Dendritic cell treated with granulocyte-macrophage colony-stimulating factor and Interleukin-4, amounts not matched to agents 40 ng/mL and 50 ng/mL, for 4 days (primary cell): ENCODE measurements at regions not wholly inside any gene's neighbourhood (a gene's known extent, or its start where the extent isn't known, plus 50 kb on each side); places are given as distances from the start of the nearest gene placed in this dataset.

Source experiments
- H3K27ac Mint-ChIP-seq: one replicate; pipeline ENCODE4 v1.8.0; 2022; ENCODE audit warnings: mild to moderate bottlenecking, mixed read lengths
- H3K27me3 Mint-ChIP-seq: one replicate; pipeline ENCODE4 v1.8.0; 2022; ENCODE audit warnings: mild to moderate bottlenecking, mixed read lengths
- H3K36me3 Mint-ChIP-seq: one replicate; pipeline ENCODE4 v1.8.0; 2022; ENCODE audit warnings: low read depth, mixed read lengths
- H3K4me1 Mint-ChIP-seq: one replicate; pipeline ENCODE4 v1.8.0; 2022; ENCODE audit warnings: low read depth, mixed read lengths
- H3K4me3 Mint-ChIP-seq: one replicate; pipeline ENCODE4 v1.8.0; 2022; ENCODE audit warnings: mild to moderate bottlenecking, moderate library complexity, mixed read lengths
- H3K9me3 Mint-ChIP-seq: one replicate; pipeline ENCODE4 v1.8.0; 2022; ENCODE audit warnings: mixed read lengths
- intact Hi-C: fragments of 100-400 bp; cut with micrococcal nuclease; formaldehyde crosslinking; loops from one replicate; pipeline ENCODE4 v1.15.0; 2022

DNA sequence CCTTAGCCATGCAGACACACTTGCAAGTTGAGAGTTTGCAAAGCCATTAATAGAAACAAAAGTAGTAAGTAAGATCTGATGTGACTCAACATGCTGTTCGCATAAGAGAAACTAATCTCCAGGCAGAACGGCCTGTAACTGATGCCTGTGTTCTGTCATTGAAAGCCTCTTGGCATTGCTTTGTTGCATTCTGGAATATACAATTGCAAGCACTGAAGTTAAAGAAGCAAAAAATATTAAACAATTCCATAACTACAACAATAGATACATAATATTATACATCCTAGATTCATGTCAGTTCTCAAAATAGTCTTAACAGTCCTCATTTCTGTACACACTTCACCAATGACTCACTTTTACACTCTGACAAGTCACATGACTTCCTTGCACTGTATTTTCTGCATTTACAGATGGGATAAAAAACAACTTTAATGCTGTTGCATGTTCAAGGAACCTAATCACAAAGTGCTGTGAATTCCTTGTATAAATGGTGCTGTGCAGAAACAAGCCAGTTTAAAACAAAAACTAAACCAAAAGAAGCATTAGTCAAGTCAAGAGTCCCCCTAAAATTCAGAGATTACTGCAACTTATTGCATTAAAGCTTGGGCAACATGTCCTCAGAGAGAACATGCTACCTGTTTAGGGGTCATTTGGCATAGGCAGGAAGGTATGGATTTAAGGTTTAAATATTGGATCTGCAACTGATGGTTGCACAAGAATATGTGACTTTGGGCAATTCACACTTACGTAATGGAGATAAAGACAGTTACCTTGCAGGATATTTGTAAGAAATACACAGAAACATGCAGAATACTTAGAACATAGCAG is 79.5 kb upstream of the SERP2 start:
- intact Hi-C loops: no loop called here
- Mint-ChIP-seq H3K36me3 (peaks cover 6% of the 10 kb centered on the region), H3K27me3 (peaks cover 42% of the 10 kb centered on the region), H3K27ac (no peak overlapping the region), H3K4me1 (peaks cover 29% of the 10 kb centered on the region), H3K9me3 (peaks cover 23% of the 10 kb centered on the region), H3K4me3 (no peak overlapping the region)

DNA sequence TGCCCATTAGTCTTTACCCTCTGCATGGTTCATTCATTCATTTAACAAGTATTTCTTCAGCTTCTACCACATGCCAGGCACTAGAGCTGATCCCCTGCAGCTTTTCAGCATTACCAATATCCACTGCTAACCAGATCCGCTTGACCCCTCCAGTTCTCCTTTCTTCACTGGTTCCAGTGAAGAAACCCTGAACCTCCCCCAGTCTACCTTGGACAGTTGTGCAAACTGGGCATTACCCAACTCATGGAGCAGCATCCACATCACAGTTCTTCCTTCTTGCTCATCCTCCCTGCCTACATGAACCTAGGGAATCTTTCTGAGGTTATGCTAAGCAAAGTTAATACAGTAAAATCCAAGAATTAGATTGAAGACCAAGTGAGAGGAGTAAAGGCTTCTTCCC is 78.7 kb upstream of the SERP2 start:
- Mint-ChIP-seq H3K4me3 (no peak overlapping the region), H3K36me3 (peaks cover 6% of the 10 kb centered on the region), H3K9me3 (peaks cover 23% of the 10 kb centered on the region), H3K27ac (no peak overlapping the region), H3K4me1 (peaks cover 32% of the 10 kb centered on the region), H3K27me3 (peaks cover 40% of the 10 kb centered on the region)
- intact Hi-C loops: no loop called here

- H3K27me3 Mint-ChIP-seq: peaks cover 33% of the 10 kb centered on the region
These were observed 76.8 kb upstream of the SERP2 start for GRCh38 chr13:44296856-44297255.

GRCh38 chr13:44298314-44298713 is 75.3 kb upstream of the SERP2 start:
- no peaks in the 10 kb centered on the region for H3K36me3 Mint-ChIP-seq
- intact Hi-C loops: no loop called here

More at GRCh38 chr13:44296856-44297255, 76.8 kb upstream of the SERP2 start:
- peaks cover 3% of the 10 kb centered on the region for H3K36me3 Mint-ChIP-seq
- H3K9me3 Mint-ChIP-seq: peaks cover 22% of the 10 kb centered on the region
- H3K4me3 Mint-ChIP-seq: no peak overlapping the region
- intact Hi-C loops: no loop called here
- H3K27ac Mint-ChIP-seq: no peak overlapping the region
- peaks cover 46% of the 10 kb centered on the region for H3K4me1 Mint-ChIP-seq

DNA sequence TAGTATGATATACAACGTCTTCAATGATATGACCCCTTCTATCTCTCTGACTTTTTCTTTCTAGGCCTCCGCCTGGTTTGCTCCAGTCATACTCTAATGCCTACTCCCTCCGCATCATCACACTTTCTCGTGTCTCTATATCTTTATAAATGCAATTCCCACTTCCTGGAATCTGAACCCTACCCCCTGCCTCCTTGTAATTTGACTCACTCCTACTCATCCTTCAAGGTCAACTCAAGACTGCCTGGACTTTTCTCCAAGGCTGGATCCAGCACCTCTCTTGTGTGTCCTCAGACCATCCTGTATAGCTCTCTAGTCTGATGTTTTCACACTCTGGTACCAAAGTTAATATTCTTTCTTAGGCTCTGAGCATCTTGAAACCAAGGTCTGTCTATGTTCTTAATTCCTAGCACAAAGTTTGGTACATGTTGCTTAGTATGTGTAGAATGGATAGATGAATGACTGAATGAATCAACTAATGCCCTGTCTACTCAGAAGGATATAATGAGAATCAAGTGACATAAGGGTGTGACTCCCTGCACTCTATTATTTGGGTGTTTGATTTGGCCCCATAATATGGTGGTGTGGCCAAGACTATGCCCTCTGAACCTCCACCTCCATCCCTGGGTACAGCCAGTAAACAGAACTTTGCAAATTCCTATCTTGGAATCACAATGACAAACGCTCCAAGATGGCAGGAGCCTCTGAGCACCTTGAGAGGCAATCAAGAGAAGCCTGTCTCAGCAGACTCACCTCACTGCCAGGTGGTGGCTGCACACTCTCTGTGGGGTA is 74.3 kb upstream of the SERP2 start:
- peaks cover 35% of the 10 kb centered on the region for H3K27me3 Mint-ChIP-seq
- H3K4me3 Mint-ChIP-seq: no peak overlapping the region
- H3K27ac Mint-ChIP-seq: no peak overlapping the region
- peaks cover 8% of the 10 kb centered on the region for H3K9me3 Mint-ChIP-seq
- no peaks in the 10 kb centered on the region for H3K36me3 Mint-ChIP-seq
- peaks cover 33% of the 10 kb centered on the region for H3K4me1 Mint-ChIP-seq
- intact Hi-C loops: no loop called here

More at GRCh38 chr13:44298314-44298713, 75.3 kb upstream of the SERP2 start:
- Mint-ChIP-seq H3K27me3 (peaks cover 35% of the 10 kb centered on the region), H3K9me3 (peaks cover 9% of the 10 kb centered on the region), H3K4me3 (no peak overlapping the region), H3K4me1 (peaks cover 44% of the 10 kb centered on the region), H3K27ac (no peak overlapping the region)

DNA sequence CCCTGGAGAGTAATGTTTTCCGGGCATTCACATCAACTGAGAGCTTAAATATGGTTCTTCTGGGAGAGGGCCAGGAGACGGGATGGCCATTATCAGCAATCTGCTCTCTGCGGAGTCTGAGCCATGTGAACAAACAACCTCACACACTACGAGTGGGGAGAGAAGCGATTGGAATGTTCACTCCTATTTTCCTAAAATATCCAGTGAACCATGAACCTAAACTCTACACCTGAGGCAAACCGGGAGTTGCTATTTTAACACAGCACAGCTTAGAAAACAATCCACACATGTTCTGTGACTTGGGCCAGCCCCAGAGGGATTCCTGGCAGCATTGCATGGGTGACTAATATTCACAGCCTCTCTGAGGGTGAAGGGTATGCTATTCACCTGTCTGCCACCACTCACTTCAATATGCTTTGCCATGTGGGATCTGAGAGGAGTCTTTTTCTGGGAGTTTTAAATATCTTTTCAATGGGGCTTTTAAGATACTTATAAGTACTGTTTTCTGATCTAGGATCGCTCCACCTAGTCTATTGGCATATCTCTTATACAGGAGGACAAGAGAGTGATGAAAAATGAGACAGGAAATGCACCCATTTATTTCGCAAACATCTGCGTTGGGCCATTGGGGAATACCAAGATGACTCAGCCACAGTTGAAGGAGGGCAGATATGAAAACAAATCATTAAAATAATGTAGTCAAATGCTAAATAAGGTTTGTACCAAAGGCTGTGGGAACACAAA is 72.6 kb upstream of the SERP2 start:
- intact Hi-C loops: no loop called here
- H3K36me3 Mint-ChIP-seq: no peaks in the 10 kb centered on the region
- H3K27ac Mint-ChIP-seq: peak overlapping the region; percentile 8
- peaks cover 28% of the 10 kb centered on the region for H3K4me1 Mint-ChIP-seq
- H3K9me3 Mint-ChIP-seq: peaks cover 8% of the 10 kb centered on the region
- H3K27me3 Mint-ChIP-seq: peaks cover 45% of the 10 kb centered on the region
- H3K4me3 Mint-ChIP-seq: no peak overlapping the region

GRCh38 chr13:44301639-44302015 is 72.0 kb upstream of the SERP2 start:
- Mint-ChIP-seq H3K4me1 (peaks cover 30% of the 10 kb centered on the region), H3K36me3 (no peaks in the 10 kb centered on the region), H3K9me3 (peaks cover 8% of the 10 kb centered on the region), H3K27ac (peak overlapping the region; percentile 8), H3K4me3 (no peak overlapping the region), H3K27me3 (peaks cover 48% of the 10 kb centered on the region)
- intact Hi-C loops: no loop called here

GRCh38 chr13:44302233-44302632 is 71.4 kb upstream of the SERP2 start:
- Mint-ChIP-seq H3K4me3 (no peak overlapping the region), H3K4me1 (peaks cover 35% of the 10 kb centered on the region), H3K36me3 (no peaks in the 10 kb centered on the region), H3K9me3 (peaks cover 8% of the 10 kb centered on the region), H3K27ac (no peak overlapping the region), H3K27me3 (peaks cover 47% of the 10 kb centered on the region)
- intact Hi-C loops: no loop called here

GRCh38 chr13:44302940-44303575 is 70.6 kb upstream of the SERP2 start:
- Mint-ChIP-seq H3K4me3 (no peak overlapping the region), H3K27me3 (peaks cover 48% of the 10 kb centered on the region), H3K4me1 (peaks cover 35% of the 10 kb centered on the region), H3K9me3 (peaks cover 8% of the 10 kb centered on the region), H3K27ac (no peak overlapping the region), H3K36me3 (no peaks in the 10 kb centered on the region)
- intact Hi-C loops: no loop called here

- H3K9me3 Mint-ChIP-seq: peaks cover 8% of the 10 kb centered on the region
- H3K4me1 Mint-ChIP-seq: peaks cover 35% of the 10 kb centered on the region
- H3K36me3 Mint-ChIP-seq: no peaks in the 10 kb centered on the region
- H3K27ac Mint-ChIP-seq: no peak overlapping the region
- H3K4me3 Mint-ChIP-seq: no peak overlapping the region
- intact Hi-C loops: no loop called here
- peaks cover 54% of the 10 kb centered on the region for H3K27me3 Mint-ChIP-seq
These were observed 69.8 kb upstream of the SERP2 start for GRCh38 chr13:44303681-44304432.

- Mint-ChIP-seq H3K27ac (no peak overlapping the region), H3K27me3 (peaks cover 54% of the 10 kb centered on the region), H3K9me3 (peaks cover 8% of the 10 kb centered on the region), H3K4me3 (no peak overlapping the region), H3K36me3 (no peaks in the 10 kb centered on the region), H3K4me1 (peaks cover 31% of the 10 kb centered on the region)
- intact Hi-C loops: no loop called here
These were observed 69.2 kb upstream of the SERP2 start for GRCh38 chr13:44304433-44304725.

DNA sequence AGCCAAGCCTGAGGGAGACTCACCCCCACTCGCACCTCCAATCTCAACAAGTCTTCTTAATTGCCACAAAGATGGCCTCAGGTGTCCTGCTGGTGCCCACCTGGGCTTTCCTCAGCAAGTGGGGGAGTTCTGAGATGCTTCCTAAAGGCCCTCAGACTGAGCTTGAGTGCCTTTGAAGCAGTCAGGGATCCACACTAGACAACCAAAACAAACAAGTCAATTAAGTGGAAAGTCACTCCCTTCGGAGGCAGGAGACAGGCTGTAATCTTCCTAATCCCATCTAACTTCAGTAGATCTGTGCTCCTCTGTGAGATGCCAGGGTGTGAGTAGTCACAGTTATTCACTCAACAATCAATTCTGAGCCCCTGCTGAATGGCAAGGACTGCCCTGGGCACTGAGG is 68.3 kb upstream of the SERP2 start:
- no peaks in the 10 kb centered on the region for H3K36me3 Mint-ChIP-seq

GRCh38 chr13:44305917-44306370 is 67.7 kb upstream of the SERP2 start:
- Mint-ChIP-seq H3K4me3 (no peak overlapping the region), H3K9me3 (peaks cover 8% of the 10 kb centered on the region), H3K36me3 (no peaks in the 10 kb centered on the region), H3K27ac (no peak overlapping the region), H3K27me3 (peaks cover 60% of the 10 kb centered on the region), H3K4me1 (peaks cover 26% of the 10 kb centered on the region)
- intact Hi-C loops: no loop called here

More for the DNA sequence above, 68.3 kb upstream of the SERP2 start:
- intact Hi-C loops: no loop called here
- no peak overlapping the region for H3K27ac Mint-ChIP-seq
- no peak overlapping the region for H3K4me3 Mint-ChIP-seq
- H3K4me1 Mint-ChIP-seq: peaks cover 30% of the 10 kb centered on the region
- peaks cover 8% of the 10 kb centered on the region for H3K9me3 Mint-ChIP-seq
- peaks cover 60% of the 10 kb centered on the region for H3K27me3 Mint-ChIP-seq
